Testis (tissue), 2 donors: ENCODE measurements at regions not wholly inside any gene's neighbourhood (a gene's known extent, or its start where the extent isn't known, plus 50 kb on each side); places are given as distances from the start of the nearest gene placed in this dataset.

ENCODE experiments used
- DNase-seq: peaks from one replicate; pipeline ENCODE4 v3.0.0-alpha.2; 2019
- H3K27ac ChIP-seq, 2 donors: fragments of 200-600 bp; sonication (generic); one replicate each; pipeline ENCODE4 v1.5.1; 2019
- H3K27me3 ChIP-seq: fragments of 200-600 bp; sonication (generic); one replicate; pipeline ENCODE4 v1.5.1; 2019
- H3K36me3 ChIP-seq: fragments of 200-600 bp; sonication (generic); one replicate; pipeline ENCODE4 v1.5.1; 2017; ENCODE audit warnings: low read depth; ENCODE audit errors: missing control alignments
- H3K4me1 ChIP-seq: fragments of 200-600 bp; sonication (generic); one replicate; pipeline ENCODE4 v1.5.1; 2019
- H3K4me3 ChIP-seq, 2 donors: fragments of 200-600 bp; sonication (generic); one replicate each; pipeline ENCODE4 v1.5.1; 2017 to 2019
- H3K9me3 ChIP-seq: fragments of 200-600 bp; sonication (generic); one replicate; pipeline ENCODE4 v1.5.1; 2017
- POLR2A ChIP-seq: fragments of 450-650 bp; IDR thresholded peaks from one replicate; pipeline ENCODE4 v1.6.1; 2017; ENCODE audit warnings: antibody characterized with exemption, mild to moderate bottlenecking, moderate library complexity
- WGBS, 2 donors: methylation state at CpG; one replicate each; pipeline ENCODE4 v1.1.5; 2018; 5-methylcytosine and 5-hydroxymethylcytosine counted together
- intact Hi-C: fragments of 100-400 bp; cut with DNase I; formaldehyde crosslinking; loops from one replicate; pipeline ENCODE4 v1.15.1; 2023; ENCODE audit warnings: low total_unique reads
- TF ChIP-seq, protein P1 (sequence below), 3 experiments: fragments of 450-650 bp in 2 of 3; fragments of 200-600 bp in 1 of 3; sonication (generic) in 1 of 3; IDR thresholded peaks; one replicate each; pipeline ENCODE4 v1.5.1; 2016 to 2019; ENCODE audit warnings: antibody characterized with exemption in 3 of 3, mild to moderate bottlenecking in 2 of 3, moderate library complexity in 1 of 3

DNA sequence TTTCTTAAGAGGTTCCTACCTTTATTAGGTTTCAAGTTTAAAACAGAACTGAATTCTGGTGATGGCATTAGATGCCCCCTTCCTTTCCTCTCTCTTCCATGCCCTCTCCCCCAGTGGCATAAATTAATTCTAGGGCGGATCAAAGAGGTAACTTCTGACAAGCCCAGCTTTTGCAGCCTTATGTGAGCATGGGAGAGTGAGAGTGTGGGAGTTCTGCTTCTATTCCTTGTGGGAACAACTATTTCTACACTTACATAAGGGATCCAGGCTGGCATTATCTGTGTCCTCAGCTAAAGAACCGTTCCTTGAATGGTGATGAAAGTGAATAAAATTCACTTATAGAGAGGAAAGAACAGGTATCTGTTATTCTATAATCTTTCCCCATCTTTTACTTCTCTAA, 437.6 kb downstream of the KIF4B start:
- intact Hi-C loops = no loop called here
- Histone ChIP-seq H3K4me1 (no peaks in the 10 kb centered on the region), H3K27me3 (no peaks in the 10 kb centered on the region), H3K27ac (no peak overlapping the region), H3K9me3 (no peaks in the 10 kb centered on the region), H3K36me3 (no peaks in the 10 kb centered on the region), H3K4me3 (no peak overlapping the region)
- TF ChIP-seq, protein P1, sequence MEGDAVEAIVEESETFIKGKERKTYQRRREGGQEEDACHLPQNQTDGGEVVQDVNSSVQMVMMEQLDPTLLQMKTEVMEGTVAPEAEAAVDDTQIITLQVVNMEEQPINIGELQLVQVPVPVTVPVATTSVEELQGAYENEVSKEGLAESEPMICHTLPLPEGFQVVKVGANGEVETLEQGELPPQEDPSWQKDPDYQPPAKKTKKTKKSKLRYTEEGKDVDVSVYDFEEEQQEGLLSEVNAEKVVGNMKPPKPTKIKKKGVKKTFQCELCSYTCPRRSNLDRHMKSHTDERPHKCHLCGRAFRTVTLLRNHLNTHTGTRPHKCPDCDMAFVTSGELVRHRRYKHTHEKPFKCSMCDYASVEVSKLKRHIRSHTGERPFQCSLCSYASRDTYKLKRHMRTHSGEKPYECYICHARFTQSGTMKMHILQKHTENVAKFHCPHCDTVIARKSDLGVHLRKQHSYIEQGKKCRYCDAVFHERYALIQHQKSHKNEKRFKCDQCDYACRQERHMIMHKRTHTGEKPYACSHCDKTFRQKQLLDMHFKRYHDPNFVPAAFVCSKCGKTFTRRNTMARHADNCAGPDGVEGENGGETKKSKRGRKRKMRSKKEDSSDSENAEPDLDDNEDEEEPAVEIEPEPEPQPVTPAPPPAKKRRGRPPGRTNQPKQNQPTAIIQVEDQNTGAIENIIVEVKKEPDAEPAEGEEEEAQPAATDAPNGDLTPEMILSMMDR (IDR thresholded peaks at IDR 0.05) = no peak
- TF ChIP-seq POLR2A = no peak
- 68 to 77% methylated on average over 2 of the region's 2 CpGs for WGBS, 2 donors
- DNase-seq = no peak

DNA sequence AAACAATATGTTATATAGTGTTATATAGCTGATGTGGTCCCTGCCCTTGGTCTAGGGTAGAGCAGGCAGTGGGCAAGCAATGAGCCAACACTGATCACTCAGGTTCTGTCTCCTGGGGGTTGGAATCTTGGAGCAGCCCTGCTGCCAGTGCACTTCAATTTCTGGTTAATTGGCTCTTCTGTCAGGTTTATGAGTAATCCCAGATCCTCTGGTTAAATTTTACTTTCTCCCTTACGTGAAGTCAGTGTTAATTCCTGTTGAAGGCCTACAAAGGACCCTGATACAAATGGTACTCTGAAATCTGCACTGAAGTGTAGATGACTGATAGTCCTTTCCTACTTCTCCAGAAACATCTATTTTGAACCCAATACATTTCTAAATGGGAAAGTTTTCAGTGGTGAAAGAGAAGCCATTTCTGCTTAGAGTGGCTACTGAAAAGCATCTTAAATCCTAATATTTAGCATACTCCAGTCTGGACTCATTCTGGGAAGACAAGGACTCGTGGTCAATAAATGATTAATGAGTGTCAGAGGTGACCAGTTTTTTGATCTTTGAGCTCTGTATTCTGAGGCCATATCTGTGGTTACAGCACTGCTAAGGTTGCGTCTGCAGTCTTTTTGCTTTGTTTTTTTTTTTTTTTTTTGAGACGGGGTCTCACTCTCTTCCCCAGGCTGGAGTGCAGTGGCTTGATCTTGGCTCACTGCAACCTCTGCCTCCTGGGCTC, 442.4 kb downstream of the KIF4B start:
- no peak overlapping the region for H3K27ac ChIP-seq
- no peaks in the 10 kb centered on the region for H3K36me3 ChIP-seq
- H3K4me3 ChIP-seq = no peak overlapping the region
- intact Hi-C loops = no loop called here
- H3K4me1 ChIP-seq = no peaks in the 10 kb centered on the region
- WGBS, 2 donors = 87 to 89% methylated on average over 4 of the region's 4 CpGs
- TF ChIP-seq POLR2A = no peak
- TF ChIP-seq, protein P1 (IDR thresholded peaks at IDR 0.05) = no peak
- H3K9me3 ChIP-seq = no peaks in the 10 kb centered on the region
- no peak for DNase-seq
- H3K27me3 ChIP-seq = no peaks in the 10 kb centered on the region

DNA sequence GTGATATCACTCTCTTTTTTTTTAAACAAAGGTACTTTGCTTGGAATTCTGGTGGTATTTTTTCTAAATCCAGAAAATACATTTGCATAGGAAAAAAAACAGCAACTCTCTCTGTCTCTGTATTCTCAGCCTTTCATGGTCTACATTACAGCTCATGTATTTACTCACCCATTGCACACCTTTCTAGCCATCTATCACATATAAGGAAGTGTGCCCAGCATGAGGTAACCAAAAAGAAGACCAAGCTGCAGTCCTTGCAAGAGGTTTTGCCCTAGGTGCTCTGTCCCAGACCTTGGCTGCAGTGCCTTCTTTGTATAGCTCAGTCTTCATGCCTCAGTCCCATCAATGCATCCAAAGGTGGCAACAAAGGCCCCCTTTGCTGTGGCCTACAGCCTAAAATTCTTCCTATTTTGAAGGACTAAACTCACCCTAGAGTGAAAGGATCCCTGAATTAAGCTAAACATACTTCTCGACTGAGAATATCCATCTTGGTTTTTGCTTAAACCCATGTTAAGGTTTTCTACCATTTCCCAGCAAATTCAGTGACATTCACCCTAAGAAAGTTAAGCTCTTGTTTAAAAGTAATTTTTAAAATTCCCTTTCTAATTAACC, 446.4 kb downstream of the KIF4B start:
- H3K4me3 ChIP-seq = no peak overlapping the region
- WGBS, 2 donors = 81 to 93% methylated on average over 1 of the region's 1 CpG
- DNase-seq = no peak
- H3K4me1 ChIP-seq = no peaks in the 10 kb centered on the region
- no peak overlapping the region for H3K27ac ChIP-seq
- no peaks in the 10 kb centered on the region for H3K9me3 ChIP-seq
- H3K36me3 ChIP-seq = no peaks in the 10 kb centered on the region
- TF ChIP-seq, protein P1 (IDR thresholded peaks at IDR 0.05) = no peak
- no peak for TF ChIP-seq POLR2A
- intact Hi-C loops = no loop called here
- no peaks in the 10 kb centered on the region for H3K27me3 ChIP-seq

DNA sequence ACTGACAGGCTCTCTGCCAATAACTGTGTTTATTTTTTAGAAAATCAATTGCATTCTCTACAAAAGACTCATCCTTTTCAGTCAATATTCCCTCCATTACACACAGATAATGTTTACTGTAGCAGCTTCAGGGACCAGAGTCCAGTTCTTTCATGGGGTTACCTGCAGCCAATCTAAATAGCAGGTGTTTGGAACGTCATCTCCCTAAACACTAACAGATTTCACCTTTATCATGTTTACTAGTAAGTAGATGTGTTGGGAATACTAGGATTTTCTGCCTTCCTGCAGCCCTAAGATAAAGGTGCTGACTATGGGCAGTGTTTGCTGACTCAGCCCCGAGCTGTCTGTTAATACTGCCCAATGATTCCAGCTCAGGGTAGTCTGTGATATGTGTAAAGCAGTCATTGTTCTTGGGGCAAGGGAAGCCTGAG, 447.0 kb downstream of the KIF4B start:
- no peak overlapping the region for H3K4me3 ChIP-seq
- 70 to 78% methylated on average over 2 of the region's 2 CpGs for WGBS, 2 donors
- no peak overlapping the region for H3K27ac ChIP-seq
- no peaks in the 10 kb centered on the region for H3K9me3 ChIP-seq
- no peaks in the 10 kb centered on the region for H3K27me3 ChIP-seq
- TF ChIP-seq POLR2A = no peak
- TF ChIP-seq, protein P1 (IDR thresholded peaks at IDR 0.05) = no peak
- intact Hi-C loops = no loop called here
- H3K4me1 ChIP-seq = no peaks in the 10 kb centered on the region
- H3K36me3 ChIP-seq = no peaks in the 10 kb centered on the region
- no peak for DNase-seq

DNA sequence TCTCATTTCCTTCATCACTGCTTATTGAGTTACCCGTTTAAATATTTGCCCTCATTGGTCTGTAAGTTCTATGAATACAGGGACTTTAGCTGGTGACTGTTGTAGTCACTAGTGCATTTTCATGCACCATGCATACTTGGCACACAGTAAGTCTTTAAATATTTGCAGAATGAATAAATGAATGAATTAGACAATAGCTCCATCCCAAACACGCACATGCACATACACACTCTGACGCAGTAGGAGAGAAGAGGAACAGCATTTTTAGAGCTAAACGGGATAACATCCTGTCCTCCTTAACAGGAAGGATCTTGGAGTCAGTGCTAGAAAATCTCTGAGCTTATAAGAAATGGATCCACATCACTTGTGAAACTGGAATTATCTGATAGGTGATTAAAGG, 447.7 kb downstream of the KIF4B start:
- no peaks in the 10 kb centered on the region for H3K9me3 ChIP-seq
- H3K4me1 ChIP-seq = no peaks in the 10 kb centered on the region
- 87 to 93% methylated on average over 4 of the region's 4 CpGs for WGBS, 2 donors
- H3K27ac ChIP-seq = no peak overlapping the region
- no peak overlapping the region for H3K4me3 ChIP-seq
- DNase-seq = no peak
- H3K27me3 ChIP-seq = no peaks in the 10 kb centered on the region
- intact Hi-C loops = no loop called here
- TF ChIP-seq POLR2A = no peak
- TF ChIP-seq, protein P1 (IDR thresholded peaks at IDR 0.05) = no peak
- H3K36me3 ChIP-seq = no peaks in the 10 kb centered on the region
